ENCODE measurements at regions not wholly inside any gene's neighbourhood (a gene's known extent, or its start where the extent isn't known, plus 50 kb on each side); places are given as distances from the start of the nearest gene placed in this dataset.
"Not testable (repeated sequence)": the region's sequence is repeated elsewhere in the genome, so short reads cannot be mapped to it uniquely, and the experiment has no call there.

- no peak for DNase-seq
These were observed 336.0 kb downstream of the TEX29 start for GRCh38 chr13:111656439-111656838.

DNA sequence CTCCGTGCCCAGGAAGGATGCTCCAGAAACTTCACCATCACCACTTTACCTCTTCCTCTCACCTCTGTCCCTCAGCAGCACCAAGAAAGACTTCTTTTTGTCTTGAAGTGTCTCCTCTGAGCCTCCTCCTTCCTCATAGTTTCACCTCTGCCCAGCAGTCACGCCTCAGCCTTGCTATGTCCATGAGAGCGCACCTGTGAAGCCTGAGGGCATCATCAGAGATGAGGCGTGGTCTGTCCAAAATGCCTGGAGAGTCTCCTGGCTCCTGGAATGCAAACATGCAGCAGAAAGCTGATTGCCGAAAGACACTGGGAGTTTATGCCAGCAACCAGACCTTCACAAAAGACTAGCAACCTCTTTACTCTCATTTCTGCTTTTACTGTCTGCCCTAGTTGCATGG lies 336.6 kb downstream of the TEX29 start:
- DNase-seq, result no peak

GRCh38 chr13:111658145-111659100 lies 338.0 kb downstream of the TEX29 start:
- DNase-seq, result peak; percentile 48

DNA sequence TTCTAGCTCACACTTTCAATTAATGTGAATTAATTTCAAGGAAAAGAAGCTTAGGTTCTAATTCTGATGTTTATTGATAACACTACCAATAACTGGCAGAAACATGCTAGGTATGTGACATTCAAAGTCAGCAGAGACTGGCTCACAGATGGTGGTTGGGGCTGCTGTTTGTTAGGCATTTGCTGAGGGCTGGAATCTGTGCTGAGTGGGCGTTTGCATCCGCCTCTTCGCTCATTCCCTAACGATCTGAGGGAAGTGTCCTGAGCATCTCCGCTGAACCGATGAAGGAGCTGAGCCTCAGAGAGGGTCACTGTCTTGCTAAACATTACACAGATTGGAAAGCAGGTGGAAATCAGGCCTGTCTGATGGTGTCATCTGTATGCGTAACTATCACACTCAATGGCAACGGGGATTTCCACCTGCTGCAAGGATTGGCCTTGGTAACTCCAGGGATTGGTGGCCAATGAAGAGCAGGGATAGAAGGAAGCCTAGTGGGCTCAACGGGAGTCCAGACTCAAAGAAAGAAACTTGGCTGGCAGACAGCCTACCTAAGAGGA lies 338.9 kb downstream of the TEX29 start:
- DNase-seq, result no peak

DNA sequence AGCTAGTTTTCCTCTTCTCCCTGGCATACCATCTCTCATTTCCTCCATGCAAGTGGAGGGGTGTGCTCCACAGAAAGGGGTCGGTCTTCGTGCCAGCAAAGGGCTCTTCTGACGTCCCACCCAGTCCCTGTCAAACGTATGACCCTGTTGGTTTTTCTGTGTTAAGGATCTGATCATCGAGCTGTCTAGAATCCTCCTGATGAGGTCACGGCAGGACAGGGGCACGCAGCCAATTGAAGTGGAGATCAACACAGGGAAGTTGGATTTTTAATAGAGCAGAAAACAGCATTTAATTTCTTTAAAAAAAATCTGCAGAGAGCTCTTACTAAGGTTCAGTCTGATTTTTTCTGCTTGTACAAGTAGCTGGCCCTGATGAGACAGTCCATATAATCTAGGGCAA lies 339.4 kb downstream of the TEX29 start:
- no peak for DNase-seq

- no peak for DNase-seq
These were observed 340.6 kb downstream of the TEX29 start for GRCh38 chr13:111661052-111661451.

DNA sequence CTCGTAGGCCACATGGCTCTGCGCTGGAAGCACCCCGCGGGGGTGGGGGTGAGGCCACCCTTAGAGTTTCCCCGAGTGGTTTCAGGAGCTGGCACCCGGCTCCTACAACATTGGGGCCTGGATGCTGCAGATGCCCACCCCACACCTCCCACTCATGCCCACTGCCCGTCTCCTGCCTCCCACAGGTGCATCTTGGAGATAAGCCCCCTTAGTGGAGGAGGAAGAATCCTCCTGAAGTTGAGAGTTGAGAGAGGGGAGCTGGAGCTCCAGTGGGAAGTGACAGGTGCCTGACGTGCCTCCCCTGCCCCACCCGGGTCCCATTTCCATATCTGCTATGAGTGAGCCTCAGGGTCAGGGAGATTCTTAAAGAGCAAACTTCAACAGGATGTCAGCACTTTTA lies 341.3 kb downstream of the TEX29 start:
- DNase-seq, result no peak

DNA sequence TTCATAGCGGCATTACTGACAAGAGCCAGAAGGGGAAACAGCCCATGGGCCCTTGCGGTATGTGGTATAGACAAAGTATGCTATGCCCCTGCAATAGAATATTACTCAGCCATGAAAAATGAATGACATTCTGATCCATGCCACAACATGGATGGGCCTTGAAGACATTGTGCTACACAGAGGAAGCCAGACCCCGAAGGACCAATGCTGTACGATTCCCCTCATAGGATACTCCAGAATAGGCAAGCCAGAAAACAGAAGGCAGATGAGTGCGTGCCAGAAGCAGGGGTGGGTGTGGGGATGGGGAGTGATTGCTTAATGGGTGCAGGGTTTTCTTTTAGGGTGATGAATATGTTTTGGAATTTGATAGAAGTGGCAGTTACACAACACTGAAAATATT lies 342.0 kb downstream of the TEX29 start:
- DNase-seq, result no peak

DNA sequence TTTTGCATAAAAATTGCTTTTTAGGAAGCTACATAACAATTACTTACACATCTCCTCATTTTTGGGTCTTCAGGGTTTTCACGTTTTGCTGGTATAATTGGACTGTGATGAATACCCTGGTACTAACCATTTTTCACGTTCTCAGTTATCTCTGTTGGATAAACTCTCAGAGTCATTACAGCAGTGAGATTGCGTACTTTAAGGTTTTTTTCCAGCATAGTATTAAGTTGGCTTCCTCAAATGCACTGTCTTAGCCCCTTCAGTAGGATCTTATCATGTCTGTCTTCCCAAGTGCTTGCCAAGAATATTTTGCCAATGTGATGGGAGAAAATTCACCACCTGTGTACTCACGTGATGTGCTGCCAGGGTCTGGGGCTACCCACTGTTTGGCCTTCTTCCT lies 342.5 kb downstream of the TEX29 start:
- no peak for DNase-seq

- no peak for DNase-seq
These were observed 343.1 kb downstream of the TEX29 start for GRCh38 chr13:111663505-111663904.

DNA sequence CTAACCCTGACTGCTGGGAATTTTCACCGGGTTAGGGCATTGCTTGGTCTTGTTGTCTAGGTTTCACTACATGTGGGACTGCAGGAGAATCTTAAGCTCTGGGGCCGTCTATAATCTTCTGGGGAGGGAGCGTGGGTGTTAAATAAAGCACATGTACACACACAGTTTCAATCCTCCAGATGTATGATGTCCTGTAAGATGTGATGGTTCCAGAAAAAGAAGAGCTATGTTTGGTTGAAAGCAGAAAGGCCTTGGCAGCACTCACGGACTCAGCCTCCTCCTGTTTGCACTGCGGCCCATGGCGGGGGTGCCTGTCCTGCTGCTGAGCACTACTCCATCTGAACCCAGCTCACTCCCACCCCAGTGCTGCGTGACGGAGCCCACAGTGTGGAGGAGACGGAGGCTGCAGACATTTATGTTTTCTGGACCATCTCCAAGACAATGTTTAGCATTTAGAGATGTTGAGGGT lies 343.5 kb downstream of the TEX29 start:
- DNase-seq, result no peak

DNA sequence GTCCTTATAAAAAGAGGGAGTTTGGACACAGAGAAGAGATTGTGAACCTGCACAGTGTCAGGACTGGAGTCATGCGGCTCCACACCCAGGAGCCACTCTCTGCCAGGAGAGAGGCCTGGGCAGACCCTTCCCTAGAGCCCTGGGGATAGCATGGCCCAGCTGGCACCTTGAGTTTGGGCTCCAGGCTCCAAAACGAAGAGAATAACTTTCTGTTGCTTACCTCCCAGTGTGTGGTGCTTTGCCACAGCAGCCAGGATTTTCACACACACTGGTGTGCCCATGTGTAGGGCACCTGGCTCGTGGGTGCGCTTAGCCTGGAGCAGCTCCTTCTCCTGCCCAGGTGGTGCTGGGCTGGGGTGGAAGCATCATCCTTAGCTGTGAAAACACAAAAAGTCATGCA lies 344.3 kb downstream of the TEX29 start:
- DNase-seq, result no peak

- DNase-seq, result no peak
These were observed 345.3 kb downstream of the TEX29 start for GRCh38 chr13:111665691-111666095.

- DNase-seq, result no peak
These were observed 345.8 kb downstream of the TEX29 start for GRCh38 chr13:111666164-111666776.

GRCh38 chr13:111667757-111668156 lies 347.3 kb downstream of the TEX29 start:
- no peak for DNase-seq

- no peak for DNase-seq
These were observed 348.0 kb downstream of the TEX29 start for GRCh38 chr13:111668451-111668850.

DNA sequence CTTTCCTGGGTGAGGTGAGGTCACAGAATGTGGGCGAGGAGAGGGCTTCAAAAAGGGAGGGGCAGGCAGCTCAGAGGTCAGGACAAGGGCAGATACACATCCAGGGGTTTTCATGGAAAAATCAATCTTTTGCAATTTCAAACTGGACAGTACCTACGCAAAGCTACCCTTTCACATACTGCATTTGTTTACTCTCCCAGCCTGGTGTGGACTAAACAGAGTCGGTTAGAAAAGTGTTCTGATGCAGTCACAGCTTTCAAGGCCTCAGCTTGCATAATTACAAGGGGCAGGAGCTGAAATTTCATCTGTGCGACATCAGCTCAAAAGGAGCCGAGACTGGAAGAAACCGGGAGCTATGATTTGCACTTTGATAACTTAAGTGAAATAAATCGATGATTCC lies 351.8 kb downstream of the TEX29 start:
- not testable (repeated sequence) for DNase-seq

DNA sequence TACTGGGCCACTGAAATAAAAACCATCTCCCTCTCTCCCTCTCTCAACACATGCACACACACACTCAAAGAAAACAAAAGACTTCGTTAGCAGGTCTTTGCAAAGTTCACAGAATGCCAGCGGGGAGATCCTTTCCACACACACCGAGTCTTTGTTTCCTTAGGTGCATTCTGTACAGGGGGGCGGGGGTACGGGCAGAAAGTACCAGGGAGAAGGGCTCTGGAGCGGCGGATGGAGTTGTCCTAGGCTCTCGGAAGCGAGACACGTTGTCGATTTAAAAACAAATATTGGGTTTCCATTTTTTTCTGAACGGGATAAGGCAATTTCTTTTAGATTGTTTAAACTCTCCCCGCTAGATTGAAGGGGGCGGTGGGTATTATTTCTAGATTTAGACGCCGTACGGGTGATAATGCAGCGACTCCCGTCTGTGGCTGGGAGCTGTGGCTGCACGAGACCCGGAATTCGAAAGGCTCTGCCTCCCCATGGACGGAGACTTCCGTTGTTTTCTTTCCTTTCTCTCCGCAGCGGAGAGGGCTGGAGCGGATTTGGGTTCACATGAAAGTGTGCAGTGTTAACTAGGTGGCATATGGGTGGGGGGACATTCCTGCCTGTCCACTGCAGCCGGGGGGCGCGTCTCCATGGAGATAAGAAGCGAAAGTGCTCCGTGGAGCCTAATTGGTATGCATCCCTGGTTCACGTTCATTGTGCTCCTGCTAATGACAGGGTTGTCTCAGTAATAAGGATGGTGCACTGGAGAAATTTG lies 357.9 kb downstream of the TEX29 start:
- DNase-seq, result not testable (repeated sequence)

DNA sequence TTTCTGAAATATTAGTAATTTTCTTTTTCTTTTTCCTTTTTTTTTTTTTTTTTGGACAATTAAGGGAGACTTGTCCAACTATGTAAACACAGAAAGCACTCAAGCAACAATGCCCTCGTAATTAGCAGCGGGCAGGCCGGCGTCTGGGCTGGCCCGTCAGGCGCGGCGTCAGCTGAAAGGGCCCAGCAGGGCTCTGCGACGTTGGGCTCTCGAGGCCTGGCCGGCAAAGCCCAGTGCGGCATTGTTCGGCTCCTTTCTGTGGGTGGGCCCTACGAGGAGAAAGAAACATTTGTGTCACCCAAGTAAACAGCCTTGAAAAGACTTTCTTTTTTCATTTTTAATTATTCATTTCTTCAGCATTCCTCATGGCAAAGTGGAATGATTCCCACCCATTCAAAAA lies 359.2 kb downstream of the TEX29 start:
- not testable (repeated sequence) for DNase-seq

- not testable (repeated sequence) for DNase-seq
These were observed 359.7 kb downstream of the TEX29 start for GRCh38 chr13:111680100-111680499.

DNA sequence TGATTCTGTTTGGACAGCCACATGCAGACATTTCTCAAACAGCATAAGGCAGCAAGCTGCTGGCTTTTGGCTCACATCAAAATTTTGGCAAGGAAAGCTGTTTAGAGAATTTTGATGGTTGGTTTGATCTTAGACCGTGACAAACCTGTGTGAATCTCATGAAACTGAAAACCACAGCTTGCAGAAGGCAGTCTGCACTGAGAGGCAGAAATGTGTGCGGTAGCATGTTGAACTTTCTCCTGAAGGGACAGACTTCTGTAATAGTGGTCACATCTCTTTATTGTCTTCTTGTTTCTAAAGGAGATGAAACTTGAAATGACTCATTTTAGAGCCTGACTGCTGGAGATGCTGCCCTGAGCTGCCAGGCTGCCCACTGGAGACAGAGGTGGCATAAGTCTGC lies 371.6 kb downstream of the TEX29 start:
- DNase-seq, result not testable (repeated sequence)

GRCh38 chr13:111696121-111696520 lies 370.8 kb upstream of the SOX1 start:
- DNase-seq, result not testable (repeated sequence)

DNA sequence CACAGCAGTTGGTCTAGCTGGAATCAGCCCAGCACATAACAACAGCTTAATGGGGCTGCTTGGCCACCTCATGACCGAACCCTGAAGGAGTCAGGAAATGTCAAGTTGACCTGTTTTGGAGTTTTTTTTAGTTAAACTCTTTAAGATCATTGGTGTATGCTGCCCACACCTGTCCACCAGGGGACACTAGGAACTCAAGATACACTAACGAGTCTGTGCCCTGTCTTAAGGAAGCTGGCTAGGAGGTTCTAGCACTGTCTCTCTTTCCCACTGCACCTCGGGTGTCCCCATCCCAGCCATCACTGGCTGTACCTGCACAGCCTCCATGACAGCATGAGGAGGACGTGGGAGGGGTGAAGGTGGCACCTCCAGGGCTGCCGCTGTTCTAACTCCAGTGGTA lies 364.9 kb upstream of the SOX1 start:
- DNase-seq, result not testable (repeated sequence)
